ENCODE measurements at regions not wholly inside any gene's neighbourhood (a gene's known extent, or its start where the extent isn't known, plus 50 kb on each side); places are given as distances from the start of the nearest gene placed in this dataset.

- H3K9me3 Mint-ChIP-seq (ENCODE audit: unreplicated experiment) = peaks cover 11% of the 10 kb centered on the region
- CTCF ChIA-PET = no interaction called here
- POLR2A ChIA-PET = no interaction called here
- no peak overlapping the region for H3K4me3 Mint-ChIP-seq (ENCODE audit: unreplicated experiment)
- intact Hi-C loops (cut with micrococcal nuclease) = no loop called here
- no peaks in the 10 kb centered on the region for H3K27me3 Mint-ChIP-seq (ENCODE audit: insufficient read depth, unreplicated experiment)
- no peak overlapping the region for H3K27ac Mint-ChIP-seq (ENCODE audit: low read depth, unreplicated experiment)
- no peak for DNase-seq (ENCODE audit: unreplicated experiment)
- TF ChIP-seq CTCF (IDR thresholded peaks at IDR 0.05; ENCODE audit: unreplicated experiment) = no peak
- H3K36me3 Mint-ChIP-seq (ENCODE audit: insufficient read depth, unreplicated experiment) = no peaks in the 10 kb centered on the region
- H3K4me1 Mint-ChIP-seq (ENCODE audit: insufficient read depth, unreplicated experiment) = peaks cover 28% of the 10 kb centered on the region
- no TSS peak for BruUV-seq (replicated peaks)
Observed at GRCh38 chr5:40106847-40107246, 572.9 kb upstream of the PTGER4 start.

GRCh38 chr5:40098313-40098712 lies 581.4 kb upstream of the PTGER4 start:
- ChIA-PET POLR2A (interaction anchor here (1.1 kb wide), 1 partner anchor 172 kb away, joined by 4 read pairs; no protein-coding TSS in a partner anchor), CTCF (no interaction called here)
- DNase-seq (ENCODE audit: unreplicated experiment) = no peak
- TF ChIP-seq CTCF (IDR thresholded peaks at IDR 0.05; ENCODE audit: unreplicated experiment) = no peak
- intact Hi-C loops (cut with micrococcal nuclease) = no loop called here
- no peaks in the 10 kb centered on the region for H3K9me3 Mint-ChIP-seq (ENCODE audit: unreplicated experiment)
- no peaks in the 10 kb centered on the region for H3K4me1 Mint-ChIP-seq (ENCODE audit: insufficient read depth, unreplicated experiment)
- BruUV-seq (replicated peaks) = no TSS peak
- no peaks in the 10 kb centered on the region for H3K27me3 Mint-ChIP-seq (ENCODE audit: insufficient read depth, unreplicated experiment)
- H3K4me3 Mint-ChIP-seq (ENCODE audit: unreplicated experiment) = no peak overlapping the region
- H3K36me3 Mint-ChIP-seq (ENCODE audit: insufficient read depth, unreplicated experiment) = no peaks in the 10 kb centered on the region
- no peak overlapping the region for H3K27ac Mint-ChIP-seq (ENCODE audit: low read depth, unreplicated experiment)

GRCh38 chr5:40093550-40093949 lies 586.2 kb upstream of the PTGER4 start:
- Mint-ChIP-seq H3K27me3 (ENCODE audit: insufficient read depth, unreplicated experiment) (no peaks in the 10 kb centered on the region), H3K4me3 (ENCODE audit: unreplicated experiment) (no peak overlapping the region), H3K4me1 (ENCODE audit: insufficient read depth, unreplicated experiment) (no peaks in the 10 kb centered on the region), H3K9me3 (ENCODE audit: unreplicated experiment) (no peaks in the 10 kb centered on the region), H3K27ac (ENCODE audit: low read depth, unreplicated experiment) (no peak overlapping the region), H3K36me3 (ENCODE audit: insufficient read depth, unreplicated experiment) (no peaks in the 10 kb centered on the region)
- TF ChIP-seq CTCF (IDR thresholded peaks at IDR 0.05; ENCODE audit: unreplicated experiment) = no peak
- POLR2A ChIA-PET = no interaction called here
- no peak for DNase-seq (ENCODE audit: unreplicated experiment)
- no TSS peak for BruUV-seq (replicated peaks)
- intact Hi-C loops (cut with micrococcal nuclease) = no loop called here
- CTCF ChIA-PET = interaction anchor here (0.8 kb wide), 1 partner anchor 11 kb away, joined by 3 read pairs; no protein-coding TSS in a partner anchor

DNA sequence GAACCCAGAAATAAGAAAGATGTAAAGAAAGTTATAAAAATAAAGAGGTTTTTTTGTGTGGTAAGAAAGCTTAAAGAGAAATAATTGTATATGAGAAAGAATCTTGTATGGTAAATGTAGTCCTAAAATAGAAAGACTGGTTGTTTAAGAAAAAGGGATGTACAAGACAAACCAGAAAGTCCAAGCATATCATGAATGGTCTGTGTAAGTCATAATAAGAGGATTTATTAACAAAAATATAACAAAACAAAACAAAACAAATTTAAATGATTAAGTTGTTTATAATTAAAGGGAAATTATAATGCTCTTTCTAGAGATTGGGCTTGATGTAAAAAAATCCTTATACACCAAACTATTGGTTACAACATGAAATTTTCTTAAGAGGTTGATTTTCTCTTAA lies 590.4 kb upstream of the PTGER4 start:
- ChIA-PET POLR2A (interaction anchor here (0.7 kb wide), 1 partner anchor 24 kb away, joined by 3 read pairs; no protein-coding TSS in a partner anchor), CTCF (interaction anchor here (0.7 kb wide), 1 partner anchor 91 kb away, joined by 3 read pairs; no protein-coding TSS in a partner anchor)
- no peak overlapping the region for H3K27ac Mint-ChIP-seq (ENCODE audit: low read depth, unreplicated experiment)
- no peaks in the 10 kb centered on the region for H3K4me1 Mint-ChIP-seq (ENCODE audit: insufficient read depth, unreplicated experiment)
- DNase-seq (ENCODE audit: unreplicated experiment) = peak; percentile 40
- H3K9me3 Mint-ChIP-seq (ENCODE audit: unreplicated experiment) = no peaks in the 10 kb centered on the region
- TF ChIP-seq CTCF (IDR thresholded peaks at IDR 0.05; ENCODE audit: unreplicated experiment) = no peak
- H3K27me3 Mint-ChIP-seq (ENCODE audit: insufficient read depth, unreplicated experiment) = no peaks in the 10 kb centered on the region
- no TSS peak for BruUV-seq (replicated peaks)
- no peak overlapping the region for H3K4me3 Mint-ChIP-seq (ENCODE audit: unreplicated experiment)
- intact Hi-C loops (cut with micrococcal nuclease) = no loop called here
- no peaks in the 10 kb centered on the region for H3K36me3 Mint-ChIP-seq (ENCODE audit: insufficient read depth, unreplicated experiment)

All from MCF 10A (cell line).